ENCODE measurements at regions not wholly inside any gene's neighbourhood (a gene's known extent, or its start where the extent isn't known, plus 50 kb on each side); places are given as distances from the start of the nearest gene placed in this dataset.
"Not testable (repeated sequence)": the region's sequence is repeated elsewhere in the genome, so short reads cannot be mapped to it uniquely, and the experiment has no call there.

DNA sequence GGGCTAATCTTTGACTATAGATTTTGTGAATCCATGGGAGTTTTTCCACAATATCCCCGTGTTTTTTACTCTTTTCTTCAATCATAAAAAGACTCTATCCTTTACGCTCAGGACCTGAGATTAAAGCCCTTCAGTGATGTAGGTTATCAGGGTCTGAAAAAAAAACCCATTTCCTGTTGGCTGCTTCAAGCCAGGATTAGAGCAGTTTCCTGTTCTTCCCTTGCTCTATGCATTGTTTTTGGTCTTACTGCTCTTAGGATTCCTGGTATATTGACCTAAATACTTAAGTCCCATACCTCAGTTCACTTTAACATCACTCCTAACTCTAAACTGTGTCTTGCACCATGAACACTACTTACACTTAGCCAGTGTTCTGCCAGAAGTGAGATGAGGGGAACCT is 319.3 kb upstream of the CHD1 start:
- no peak for DNase-seq

DNA sequence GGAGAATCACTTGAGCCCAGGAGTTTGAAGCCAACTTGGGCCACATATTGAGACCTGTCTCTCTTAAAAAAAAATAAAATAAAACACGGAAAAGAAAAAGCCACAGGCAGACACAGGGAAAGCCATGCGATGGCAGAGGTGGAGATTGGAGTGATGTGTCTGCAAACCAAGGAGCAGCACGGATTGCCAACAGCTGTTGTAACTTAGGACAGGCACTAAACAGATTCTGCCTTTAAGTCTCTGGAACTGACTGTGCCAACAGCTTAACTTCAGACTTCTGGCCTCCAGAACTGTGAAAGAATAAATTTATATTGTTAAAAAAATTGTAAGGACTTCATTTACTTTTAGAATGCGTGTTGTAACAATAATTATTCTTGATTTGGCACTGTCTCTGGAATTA is 318.5 kb upstream of the CHD1 start:
- DNase-seq: no peak

- DNase-seq: no peak
Measured at GRCh38 chr5:99243111-99243510, 314.3 kb upstream of the CHD1 start.

DNA sequence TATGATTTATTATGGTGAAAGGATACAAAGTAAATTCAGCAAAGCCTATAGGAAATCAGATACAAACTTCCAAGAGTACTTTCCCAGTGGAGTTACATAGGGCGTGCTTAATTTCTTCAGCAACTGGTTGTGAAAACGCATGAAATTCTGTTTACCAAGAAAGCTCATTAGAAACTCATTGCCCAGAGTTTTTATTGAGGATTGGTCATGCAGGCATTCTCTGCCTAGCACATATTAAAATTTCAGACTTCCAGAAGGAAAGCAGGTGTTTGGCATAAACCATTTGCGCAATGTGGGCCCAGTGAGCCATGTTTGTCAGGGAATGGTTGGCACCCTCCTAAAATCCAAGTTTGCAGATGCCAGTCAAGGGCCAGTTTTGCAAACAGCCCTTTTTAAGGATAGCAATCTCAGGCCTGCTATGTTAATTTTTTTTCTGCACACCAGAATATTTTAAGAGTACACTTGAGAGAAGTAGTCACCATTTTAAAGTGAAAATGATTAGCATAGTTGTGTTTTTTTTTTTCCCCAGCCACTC is 311.1 kb upstream of the CHD1 start:
- no peak for DNase-seq

DNA sequence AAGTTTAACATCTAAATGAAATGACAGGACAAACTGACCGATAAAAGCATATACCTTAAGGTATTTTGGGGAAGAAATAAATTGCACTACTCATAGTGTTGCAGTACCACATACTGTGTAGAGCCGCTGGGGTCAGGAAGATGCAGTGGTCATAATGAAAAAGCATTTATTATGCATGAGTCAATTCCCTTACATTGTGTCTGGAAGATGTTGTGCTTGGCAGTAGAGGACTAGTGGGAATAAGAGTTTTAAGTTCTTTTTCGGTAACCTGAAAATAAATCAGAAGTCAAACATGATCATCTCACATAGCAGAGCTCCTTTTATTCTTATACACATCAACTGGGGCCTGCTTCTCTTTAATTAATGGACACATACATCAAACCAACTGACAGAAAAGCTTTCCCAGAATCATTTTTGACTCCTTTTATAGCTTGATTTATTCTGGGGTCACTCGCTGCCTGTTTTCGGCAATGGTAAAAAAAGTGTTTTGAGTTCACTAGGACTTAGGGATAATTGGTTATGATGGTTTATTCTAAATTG is 262.5 kb upstream of the CHD1 start:
- DNase-seq: no peak

GRCh38 chr5:99187611-99188010 is 258.8 kb upstream of the CHD1 start:
- DNase-seq: no peak

DNA sequence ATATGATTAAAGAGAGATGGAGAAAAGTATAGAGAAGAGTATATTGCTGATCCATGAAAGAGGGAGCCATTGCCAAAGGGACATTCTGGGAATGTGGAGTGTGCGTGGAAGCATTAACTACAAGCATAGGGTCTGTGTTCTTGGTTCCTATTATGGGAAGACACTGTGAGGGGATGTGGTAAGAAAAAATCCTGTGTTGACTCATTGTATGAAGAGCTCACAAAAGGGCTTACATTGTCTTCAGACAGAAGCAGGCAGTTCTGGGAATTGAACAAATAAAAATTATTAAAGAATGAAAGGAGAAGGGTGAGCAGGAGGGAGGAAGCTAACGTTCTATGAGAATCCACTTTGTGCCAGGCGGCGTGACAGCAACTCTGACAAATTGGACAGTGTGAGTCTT is 250.4 kb upstream of the CHD1 start:
- DNase-seq: no peak

GRCh38 chr5:99177796-99178195 is 249.0 kb upstream of the CHD1 start:
- no peak for DNase-seq

DNA sequence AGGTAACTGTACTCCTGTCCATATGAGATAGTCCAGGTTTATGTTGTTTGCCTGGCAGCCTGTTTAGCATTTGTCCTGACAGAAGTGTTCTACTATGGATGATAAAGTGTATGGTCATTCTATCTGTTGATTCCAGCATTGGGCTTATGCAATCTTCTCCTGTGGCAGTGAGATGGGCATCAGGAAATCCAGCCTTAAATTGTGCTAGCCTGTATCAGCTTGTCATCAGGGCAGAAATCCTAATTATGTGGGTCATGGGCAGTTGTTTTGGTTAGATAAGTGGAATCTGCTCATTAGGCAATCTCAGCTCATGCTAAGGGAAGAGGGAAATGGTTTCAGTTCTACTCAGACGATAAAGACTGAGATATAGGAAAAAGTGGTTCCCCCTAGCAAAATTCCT is 247.4 kb upstream of the CHD1 start:
- no peak for DNase-seq

GRCh38 chr5:99169309-99169708 is 240.5 kb upstream of the CHD1 start:
- peak in 2 of 3 experiments; percentile 0 to 22 for DNase-seq

- not testable (repeated sequence) for DNase-seq
Measured at GRCh38 chr5:99161538-99161937, 232.7 kb upstream of the CHD1 start.

DNA sequence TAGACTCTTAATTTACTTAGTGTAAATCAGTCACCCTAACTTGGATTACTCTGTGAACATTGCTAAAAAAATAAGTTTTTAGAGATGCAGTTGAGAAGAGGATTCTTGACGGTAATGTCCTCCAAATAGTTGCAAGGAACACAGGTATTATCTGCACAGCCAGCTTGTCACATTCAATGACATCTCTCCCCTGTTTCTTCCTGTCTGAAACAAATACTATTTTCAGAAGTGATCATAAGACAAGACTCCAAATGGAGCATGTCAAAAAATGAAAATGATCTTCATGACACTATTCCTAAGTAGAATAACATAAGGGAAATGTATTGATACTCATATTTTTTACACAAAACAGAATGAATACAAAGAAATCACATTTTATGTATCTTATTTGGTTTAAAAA is 227.9 kb upstream of the CHD1 start:
- no peak for DNase-seq

- not testable (repeated sequence) for DNase-seq
Measured at GRCh38 chr5:99143283-99143795, 214.5 kb upstream of the CHD1 start.

- DNase-seq: no peak
Measured at GRCh38 chr5:99141534-99142128, 212.8 kb upstream of the CHD1 start.

DNA sequence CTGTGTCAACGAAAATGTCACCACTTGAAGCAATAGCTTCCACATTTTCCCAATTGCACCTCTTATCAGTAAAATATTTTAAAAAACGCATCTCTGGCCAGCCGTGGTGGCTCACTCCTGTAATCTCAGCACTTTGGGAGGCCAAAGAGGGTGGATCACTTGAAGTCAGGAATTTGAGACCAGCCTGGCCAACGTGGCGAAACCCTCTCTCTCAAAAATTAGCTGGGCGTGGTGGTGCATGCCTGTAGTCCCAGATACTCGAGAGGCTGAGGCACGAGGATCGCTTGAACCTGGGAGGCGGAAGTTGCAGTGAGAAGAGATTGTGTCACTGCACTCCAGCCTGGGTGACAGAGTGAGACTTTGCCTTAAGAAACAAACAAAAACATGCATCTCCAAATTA is 210.1 kb upstream of the CHD1 start:
- no peak for DNase-seq

DNA sequence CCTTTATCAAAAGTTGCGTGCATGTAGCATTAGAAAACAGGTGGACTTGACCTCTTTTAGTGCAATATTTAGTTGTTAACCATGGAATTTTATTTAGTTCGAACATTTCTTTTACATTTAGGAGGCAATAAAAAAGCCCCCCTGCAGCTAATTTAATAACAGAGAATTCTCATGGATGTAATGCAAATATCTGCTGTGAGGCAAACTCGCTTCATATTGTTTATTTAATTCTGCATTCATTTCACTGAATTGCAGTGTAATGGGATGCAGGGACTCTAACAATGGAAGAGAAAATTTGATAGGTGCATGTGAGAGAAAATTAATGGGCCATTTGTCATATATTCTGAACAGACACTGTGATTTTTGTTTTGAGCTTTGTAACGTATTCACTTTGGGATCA is 205.1 kb upstream of the CHD1 start:
- DNase-seq: peak in 2 of 3 experiments; percentile 21 to 70

DNA sequence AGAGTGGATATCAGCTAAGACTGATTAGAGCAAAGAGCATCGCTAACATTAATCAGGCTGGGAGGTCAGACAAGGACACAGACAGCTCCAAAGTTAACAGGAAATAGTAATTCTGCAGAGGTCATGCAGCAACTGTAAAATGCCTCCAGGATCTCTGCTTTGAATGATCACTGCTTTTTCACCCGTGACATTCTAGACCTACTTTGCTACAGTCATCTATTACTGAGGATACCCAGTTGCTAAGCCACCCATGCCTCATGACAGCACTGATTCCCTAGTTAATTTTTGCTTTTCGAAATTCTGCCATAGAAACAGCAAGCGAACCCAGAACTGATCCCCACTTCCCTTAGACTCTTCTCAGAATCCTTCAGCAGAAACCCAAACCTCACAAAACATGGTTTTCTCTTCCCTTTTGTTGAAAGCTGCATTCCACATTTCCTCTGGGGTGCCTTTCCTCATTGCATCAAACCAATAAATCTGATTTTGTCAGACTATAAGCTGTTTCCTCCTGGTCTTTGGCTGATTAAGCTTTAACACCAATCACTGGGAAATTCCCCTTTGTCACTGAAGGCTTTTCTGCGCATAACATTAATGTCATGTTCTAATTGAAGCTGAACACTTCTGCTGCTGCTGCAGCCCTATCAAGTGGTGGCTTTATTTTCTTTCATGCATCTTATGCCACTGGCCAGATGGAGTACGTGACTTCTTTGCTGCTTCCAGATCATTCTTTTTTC is 201.1 kb upstream of the CHD1 start:
- no peak for DNase-seq

- no peak for DNase-seq
Measured at GRCh38 chr5:99122976-99123375, 194.2 kb upstream of the CHD1 start.

GRCh38 chr5:99119326-99119725 is 190.5 kb upstream of the CHD1 start:
- no peak for DNase-seq

GRCh38 chr5:99116526-99116925 is 187.7 kb upstream of the CHD1 start:
- no peak for DNase-seq

- no peak for DNase-seq
Measured at GRCh38 chr5:99109894-99110293, 181.1 kb upstream of the CHD1 start.

GRCh38 chr5:99105216-99105615 is 176.4 kb upstream of the CHD1 start:
- no peak for DNase-seq

DNA sequence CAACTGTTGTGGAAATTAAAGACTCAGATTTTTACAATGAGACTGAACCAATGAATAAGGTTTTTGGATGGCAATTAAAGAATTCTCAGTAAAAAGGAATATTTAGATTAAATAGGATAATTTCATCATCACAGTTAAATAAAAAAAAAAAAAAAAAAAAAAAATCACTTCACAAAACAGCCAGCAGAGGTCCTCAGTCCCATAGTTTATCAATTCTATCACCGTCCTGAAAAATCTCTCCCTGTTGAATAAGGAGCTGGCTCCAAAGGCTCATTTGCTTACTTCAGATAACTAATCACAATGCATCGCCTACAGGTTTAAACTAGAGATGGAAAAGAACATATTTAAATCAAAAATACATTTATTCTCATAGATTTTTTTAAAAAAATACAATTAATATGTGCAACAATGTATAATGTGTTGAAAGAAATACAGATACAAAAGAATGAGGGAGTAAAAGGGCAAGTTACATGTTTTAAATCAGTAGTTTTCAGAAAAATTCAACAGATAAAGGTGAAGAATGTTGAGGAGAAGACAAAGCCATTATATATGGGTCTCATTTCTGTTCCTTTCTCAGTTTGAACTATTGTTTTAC is 175.8 kb upstream of the CHD1 start:
- peak in 2 of 3 experiments; percentile 28 to 67 for DNase-seq
